Breast epithelium (tissue), 3 donors: ENCODE measurements at regions not wholly inside any gene's neighbourhood (a gene's known extent, or its start where the extent isn't known, plus 50 kb on each side); places are given as distances from the start of the nearest gene placed in this dataset.

Experiments
- POLR2A ChIP-seq: fragments of 450-650 bp; IDR thresholded peaks from one replicate; pipeline ENCODE4 v1.6.1; 2016; ENCODE audit warnings: antibody characterized with exemption, mild to moderate bottlenecking, moderate library complexity
- POLR2AphosphoS5 ChIP-seq, 3 donors: sonication (generic); formaldehyde crosslinking; IDR thresholded peaks; one replicate each; pipeline ENCODE4 v1.6.1; 2017; ENCODE audit warnings: antibody characterized with exemption in 3 of 3
- TF ChIP-seq, protein P1 (sequence below), 3 donors: fragments of 450-650 bp; IDR thresholded peaks; one replicate each; pipeline ENCODE4 v1.5.1; 2016 to 2017; ENCODE audit warnings: antibody characterized with exemption in 3 of 3, mild to moderate bottlenecking in 3 of 3, moderate library complexity in 3 of 3

DNA sequence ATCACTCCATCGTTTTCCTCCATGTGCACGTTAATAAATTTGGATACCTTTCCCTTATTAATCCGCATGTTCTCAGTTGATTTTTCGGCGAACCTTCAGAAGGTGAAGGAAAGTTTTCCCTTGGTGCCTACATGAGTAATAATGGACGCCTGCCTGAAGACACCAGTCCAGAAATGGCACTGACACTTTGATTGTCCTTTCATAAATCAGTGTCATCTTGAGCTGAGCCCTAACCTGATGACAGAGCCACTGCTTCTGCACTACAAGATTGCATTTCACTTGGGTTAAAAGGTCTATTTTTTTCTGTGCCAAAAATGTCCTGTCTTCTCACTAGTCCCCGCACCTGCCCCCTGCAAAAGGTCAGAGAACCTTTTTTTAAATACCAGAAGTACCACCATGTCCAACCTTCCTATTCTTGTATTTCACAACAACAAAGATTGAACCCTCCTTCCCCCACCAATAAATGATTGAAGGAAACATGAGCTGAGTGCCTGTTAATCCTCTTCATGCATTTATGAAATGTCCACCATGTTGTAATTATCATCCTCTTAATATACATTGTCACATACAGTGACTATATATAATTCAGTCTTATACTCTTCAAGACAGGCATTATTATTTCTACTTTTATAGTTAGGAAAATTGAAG is 219.9 kb upstream of the UBASH3B start:
- no peak for TF ChIP-seq POLR2A
- no peak for TF ChIP-seq POLR2AphosphoS5 (IDR thresholded peaks at IDR 0.05)
- TF ChIP-seq, protein P1, sequence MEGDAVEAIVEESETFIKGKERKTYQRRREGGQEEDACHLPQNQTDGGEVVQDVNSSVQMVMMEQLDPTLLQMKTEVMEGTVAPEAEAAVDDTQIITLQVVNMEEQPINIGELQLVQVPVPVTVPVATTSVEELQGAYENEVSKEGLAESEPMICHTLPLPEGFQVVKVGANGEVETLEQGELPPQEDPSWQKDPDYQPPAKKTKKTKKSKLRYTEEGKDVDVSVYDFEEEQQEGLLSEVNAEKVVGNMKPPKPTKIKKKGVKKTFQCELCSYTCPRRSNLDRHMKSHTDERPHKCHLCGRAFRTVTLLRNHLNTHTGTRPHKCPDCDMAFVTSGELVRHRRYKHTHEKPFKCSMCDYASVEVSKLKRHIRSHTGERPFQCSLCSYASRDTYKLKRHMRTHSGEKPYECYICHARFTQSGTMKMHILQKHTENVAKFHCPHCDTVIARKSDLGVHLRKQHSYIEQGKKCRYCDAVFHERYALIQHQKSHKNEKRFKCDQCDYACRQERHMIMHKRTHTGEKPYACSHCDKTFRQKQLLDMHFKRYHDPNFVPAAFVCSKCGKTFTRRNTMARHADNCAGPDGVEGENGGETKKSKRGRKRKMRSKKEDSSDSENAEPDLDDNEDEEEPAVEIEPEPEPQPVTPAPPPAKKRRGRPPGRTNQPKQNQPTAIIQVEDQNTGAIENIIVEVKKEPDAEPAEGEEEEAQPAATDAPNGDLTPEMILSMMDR (IDR thresholded peaks at IDR 0.05) = no peak
